Adipocyte (in vitro differentiated cells): ENCODE measurements at regions not wholly inside any gene's neighbourhood (a gene's known extent, or its start where the extent isn't known, plus 50 kb on each side); places are given as distances from the start of the nearest gene placed in this dataset.
"Not testable (repeated sequence)": the region's sequence is repeated elsewhere in the genome, so short reads cannot be mapped to it uniquely, and the experiment has no call there.

Source experiments
- DNase-seq: peaks from one replicate; pipeline ENCODE4 v3.0.0-alpha.2; 2015; ENCODE audit warnings: low read depth
- H3K27me3 ChIP-seq: replicated peaks from 2 replicates; pipeline ENCODE4 v1.7.0; 2013; ENCODE audit warnings: mild to moderate bottlenecking, low read length, moderate library complexity; ENCODE audit not compliant: control insufficient read depth, insufficient read depth
- H3K36me3 ChIP-seq: 2 replicates; pipeline ENCODE4 v1.7.0; 2013; ENCODE audit warnings: low read length, mild to moderate bottlenecking, moderate library complexity; ENCODE audit not compliant: control insufficient read depth, insufficient read depth, severe bottlenecking
- H3K4me1 ChIP-seq: 2 replicates; pipeline ENCODE4 v1.7.0; 2013; ENCODE audit warnings: mild to moderate bottlenecking, low read length, moderate library complexity; ENCODE audit not compliant: control insufficient read depth, insufficient read depth
- H3K4me3 ChIP-seq: 2 replicates; pipeline ENCODE4 v1.7.0; 2013; ENCODE audit warnings: mild to moderate bottlenecking, low read length, moderate library complexity
- H3K9ac ChIP-seq: 2 replicates; pipeline ENCODE4 v1.7.0; 2013; ENCODE audit warnings: mild to moderate bottlenecking, low read length, moderate library complexity
- H3K9me3 ChIP-seq: 2 replicates; pipeline ENCODE4 v1.7.0; 2013; ENCODE audit warnings: mild to moderate bottlenecking, low read length, moderate library complexity; ENCODE audit not compliant: control insufficient read depth

GRCh38 chr10:62594093-62594520, 210.4 kb upstream of the ADO start:
- Histone ChIP-seq H3K4me3 (no peak overlapping the region), H3K36me3 (no peaks in the 10 kb centered on the region), H3K9me3 (no peaks in the 10 kb centered on the region), H3K4me1 (peaks cover 3% of the 10 kb centered on the region), H3K9ac (no peak overlapping the region), H3K27me3 (no peaks in the 10 kb centered on the region)
- DNase-seq = peak; percentile 86

GRCh38 chr10:62597226-62597625, 207.3 kb upstream of the ADO start:
- Histone ChIP-seq H3K9ac (no peak overlapping the region), H3K9me3 (peaks cover 16% of the 10 kb centered on the region), H3K4me1 (no peaks in the 10 kb centered on the region), H3K4me3 (no peak overlapping the region), H3K36me3 (no peaks in the 10 kb centered on the region), H3K27me3 (no peaks in the 10 kb centered on the region)
- peak; percentile 60 for DNase-seq

DNA sequence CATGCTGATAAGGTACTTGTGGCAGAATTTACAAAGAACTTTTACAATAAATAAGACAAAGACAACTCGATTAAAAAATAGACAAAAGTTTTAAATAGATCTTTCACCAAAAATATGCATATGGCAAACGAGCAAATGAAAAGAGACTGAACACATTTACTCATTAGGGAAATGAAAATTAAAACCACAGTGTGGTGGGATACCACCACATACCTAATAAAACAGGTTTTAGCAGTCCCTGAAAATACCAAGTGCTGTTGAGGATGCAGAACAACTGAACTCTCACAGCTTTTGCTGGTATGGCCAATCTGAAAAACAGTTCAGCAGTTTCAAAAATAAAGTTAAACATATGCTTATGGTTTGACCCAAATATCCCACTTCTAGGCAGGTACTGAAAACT, 205.4 kb upstream of the ADO start:
- H3K9me3 ChIP-seq = peaks cover 16% of the 10 kb centered on the region
- no peaks in the 10 kb centered on the region for H3K4me1 ChIP-seq
- H3K9ac ChIP-seq = no peak overlapping the region
- no peak overlapping the region for H3K4me3 ChIP-seq
- H3K36me3 ChIP-seq = no peaks in the 10 kb centered on the region
- H3K27me3 ChIP-seq = no peaks in the 10 kb centered on the region
- no peak for DNase-seq

DNA sequence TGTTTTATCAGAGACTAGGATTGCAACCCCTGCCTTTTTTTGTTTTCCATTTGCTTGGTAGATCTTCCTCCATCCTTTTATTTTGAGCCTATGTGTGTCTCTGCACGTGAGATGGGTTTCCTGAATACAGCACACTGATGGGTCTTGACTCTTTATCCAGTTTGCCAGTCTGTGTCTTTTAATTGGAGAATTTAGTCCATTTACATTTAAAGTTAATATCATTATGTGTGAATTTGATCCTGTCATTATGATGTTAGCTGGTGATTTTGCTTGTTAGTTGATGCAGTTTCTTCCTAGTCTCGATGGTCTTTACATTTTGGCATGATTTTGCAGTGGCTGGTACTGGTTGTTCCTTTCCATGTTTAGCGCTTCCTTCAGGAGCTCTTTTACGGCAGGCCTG, 198.0 kb upstream of the ADO start:
- H3K36me3 ChIP-seq, H3K9ac ChIP-seq, H3K4me1 ChIP-seq: not testable (repeated sequence)

GRCh38 chr10:62608189-62608875, 196.2 kb upstream of the ADO start:
- H3K4me3 ChIP-seq, H3K9ac ChIP-seq, H3K9me3 ChIP-seq, DNase-seq, H3K4me1 ChIP-seq, H3K27me3 ChIP-seq, H3K36me3 ChIP-seq: not testable (repeated sequence)

More for the DNA sequence above, 198.0 kb upstream of the ADO start:
- H3K4me3 ChIP-seq, H3K9me3 ChIP-seq, H3K27me3 ChIP-seq, DNase-seq: not testable (repeated sequence)

DNA sequence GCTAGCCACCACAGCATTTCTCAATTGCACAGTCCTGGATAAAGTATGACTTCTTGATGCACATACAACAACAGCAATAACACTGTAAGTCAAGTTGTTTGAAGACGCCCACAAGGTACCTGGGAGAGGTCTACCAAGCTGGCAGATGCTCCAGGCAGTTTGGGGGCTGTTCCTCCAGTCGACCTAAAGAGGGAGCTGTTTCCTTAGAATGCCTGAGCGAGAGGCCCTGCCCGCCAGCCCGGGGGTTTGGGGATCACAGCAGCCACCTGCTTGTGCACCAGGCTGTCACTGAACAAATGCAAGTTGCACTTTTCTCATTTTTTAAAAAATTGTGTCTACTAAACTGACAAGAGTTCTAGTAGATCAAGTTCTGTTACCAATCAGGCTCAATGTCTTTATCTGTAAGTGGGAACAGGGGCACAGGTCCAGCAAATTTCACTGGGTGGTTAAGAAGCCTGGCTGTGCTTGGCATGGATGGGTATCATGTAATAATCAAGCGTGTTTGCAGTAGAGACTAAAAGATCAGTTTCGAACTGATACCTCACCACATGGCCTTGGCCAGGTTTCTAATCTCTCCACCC, 193.8 kb upstream of the ADO start:
- Histone ChIP-seq H3K4me1 (peaks cover 7% of the 10 kb centered on the region), H3K9ac (no peak overlapping the region), H3K36me3 (no peaks in the 10 kb centered on the region), H3K9me3 (no peaks in the 10 kb centered on the region), H3K27me3 (no peaks in the 10 kb centered on the region), H3K4me3 (no peak overlapping the region)
- peak; percentile 69 for DNase-seq

DNA sequence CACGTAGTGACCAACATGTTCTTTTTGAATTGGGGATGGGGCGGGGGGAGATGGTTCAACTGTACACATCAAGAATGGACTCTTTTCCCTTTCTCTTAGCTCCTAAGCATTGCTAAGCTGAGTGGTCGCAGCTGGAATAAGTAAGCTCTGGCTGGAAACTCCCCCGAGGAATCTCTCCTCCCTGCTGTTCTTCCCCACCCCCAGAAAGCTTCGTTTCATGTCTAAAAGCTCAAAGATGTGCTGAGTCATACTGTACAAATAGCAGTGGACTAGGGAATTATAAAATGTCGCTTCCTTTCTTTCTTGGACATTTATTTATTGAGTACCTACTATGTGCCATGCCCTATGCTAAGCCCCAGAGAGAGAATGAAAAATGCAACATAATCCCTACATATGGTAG, 191.1 kb upstream of the ADO start:
- Histone ChIP-seq H3K9ac (no peak overlapping the region), H3K36me3 (no peaks in the 10 kb centered on the region), H3K4me3 (no peak overlapping the region), H3K4me1 (peaks cover 15% of the 10 kb centered on the region), H3K9me3 (no peaks in the 10 kb centered on the region), H3K27me3 (no peaks in the 10 kb centered on the region)
- DNase-seq = peak; percentile 65

DNA sequence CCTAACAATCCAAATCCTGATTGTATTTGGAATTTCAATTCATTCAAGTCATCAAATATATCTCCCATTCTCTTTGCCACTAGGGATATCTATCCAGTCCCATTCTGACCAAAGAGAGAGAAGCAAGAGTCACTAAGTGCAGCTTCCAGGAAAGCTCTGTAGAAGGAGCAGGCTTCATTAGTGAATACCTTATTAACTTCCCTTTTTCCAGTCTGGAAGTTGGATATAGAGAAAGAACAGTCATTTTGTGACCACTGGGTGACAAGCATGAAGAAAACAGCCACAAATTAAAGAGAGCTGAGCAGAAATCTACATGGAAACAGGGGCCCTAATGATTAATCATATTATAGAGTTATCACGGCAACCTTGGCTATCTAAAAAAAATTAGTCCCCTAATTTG, 190.7 kb upstream of the ADO start:
- Histone ChIP-seq H3K36me3 (no peaks in the 10 kb centered on the region), H3K9ac (no peak overlapping the region), H3K9me3 (no peaks in the 10 kb centered on the region), H3K4me1 (peaks cover 19% of the 10 kb centered on the region), H3K27me3 (no peaks in the 10 kb centered on the region), H3K4me3 (no peak overlapping the region)
- DNase-seq = no peak

DNA sequence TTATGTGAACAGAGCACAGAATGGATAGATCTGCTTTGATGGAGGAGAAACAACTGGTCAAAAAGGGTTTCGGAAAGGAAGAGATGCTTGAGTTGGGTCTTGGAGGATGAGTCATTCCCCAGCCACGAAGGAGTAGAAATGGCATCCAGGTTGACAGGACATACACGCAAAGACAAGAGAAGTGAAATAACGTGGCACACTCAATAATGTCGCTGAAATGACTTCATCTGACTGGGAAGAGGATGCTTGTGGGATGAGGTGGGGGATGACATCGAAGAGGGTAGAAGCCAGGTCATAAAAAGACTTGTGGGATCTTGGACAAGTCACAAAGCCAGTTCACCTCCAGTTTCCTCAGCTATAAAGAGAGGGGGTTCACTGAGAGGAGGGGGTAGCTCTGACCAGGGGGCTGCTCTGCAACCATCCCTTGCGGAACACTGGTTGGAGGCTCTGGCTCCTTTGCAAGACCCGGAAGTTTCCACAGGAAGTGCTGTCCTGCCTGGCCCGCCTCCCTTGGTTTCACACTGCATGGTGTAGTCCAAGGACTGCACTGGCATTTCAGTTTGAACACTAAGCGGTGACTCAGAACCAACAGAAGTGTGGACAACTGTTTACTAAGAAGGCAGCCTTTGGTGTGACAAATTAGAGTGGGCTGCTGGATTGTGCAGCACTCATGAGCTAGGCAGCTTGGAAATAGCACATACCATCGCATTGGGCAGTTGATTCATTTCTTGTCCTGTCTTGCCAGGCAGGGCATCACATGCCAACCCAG, 189.9 kb upstream of the ADO start:
- no peaks in the 10 kb centered on the region for H3K27me3 ChIP-seq
- DNase-seq = peak; percentile 39

GRCh38 chr10:62616885-62617590, 187.5 kb upstream of the ADO start:
- no peak overlapping the region for H3K4me3 ChIP-seq
- H3K4me1 ChIP-seq = peaks cover 24% of the 10 kb centered on the region
- no peaks in the 10 kb centered on the region for H3K36me3 ChIP-seq
- no peak overlapping the region for H3K9ac ChIP-seq
- no peaks in the 10 kb centered on the region for H3K9me3 ChIP-seq
- no peaks in the 10 kb centered on the region for H3K27me3 ChIP-seq
- no peak for DNase-seq

More for the DNA sequence above, 189.9 kb upstream of the ADO start:
- H3K9ac ChIP-seq = no peak overlapping the region
- no peaks in the 10 kb centered on the region for H3K36me3 ChIP-seq
- H3K9me3 ChIP-seq = no peaks in the 10 kb centered on the region
- H3K4me1 ChIP-seq = peaks cover 24% of the 10 kb centered on the region
- no peak overlapping the region for H3K4me3 ChIP-seq

DNA sequence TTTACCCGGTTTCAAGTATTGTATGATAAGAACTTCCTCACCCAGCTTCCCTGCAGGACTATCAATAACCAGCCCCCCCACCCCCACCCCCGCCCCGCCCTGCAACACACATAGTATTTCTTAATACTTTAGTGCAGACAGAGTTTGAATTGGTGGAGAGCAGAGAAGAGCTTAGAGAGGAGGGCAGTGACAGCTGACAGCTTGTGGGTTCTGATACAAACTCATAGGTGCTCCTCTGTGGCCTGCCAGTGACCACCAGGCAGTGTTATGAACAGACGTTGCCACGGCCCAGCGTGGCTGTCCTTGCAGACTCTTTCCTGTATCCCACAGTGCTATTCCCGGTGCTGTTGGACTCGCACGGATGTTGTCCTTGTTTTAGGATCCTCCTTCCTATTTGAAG, 186.9 kb upstream of the ADO start:
- Histone ChIP-seq H3K4me1 (peaks cover 24% of the 10 kb centered on the region), H3K9me3 (no peaks in the 10 kb centered on the region), H3K36me3 (no peaks in the 10 kb centered on the region), H3K27me3 (no peaks in the 10 kb centered on the region), H3K4me3 (no peak overlapping the region), H3K9ac (no peak overlapping the region)
- DNase-seq = no peak
